H1 (cell line): ENCODE measurements at regions not wholly inside any gene's neighbourhood (a gene's known extent, or its start where the extent isn't known, plus 50 kb on each side); places are given as distances from the start of the nearest gene placed in this dataset.

Experiments used
- EP300 ChIP-seq, 2 experiments: IDR thresholded peaks; 1 replicate in 1 of 2; 2 replicates in 1 of 2; pipeline ENCODE4 v1.6.1; 2011 to 2012; ENCODE audit warnings: low read depth in 2 of 2, low read length in 2 of 2, mild to moderate bottlenecking in 2 of 2, borderline replicate concordance in 1 of 2, inconsistent platforms in 1 of 2, moderate library complexity in 1 of 2
- HDAC6 ChIP-seq: IDR thresholded peaks from one replicate; pipeline ENCODE4 v1.7.1; 2012; ENCODE audit warnings: low read depth, mild to moderate bottlenecking, inconsistent platforms, low read length, moderate library complexity
- RFX5 ChIP-seq: IDR thresholded peaks from 2 replicates; pipeline ENCODE4 v1.6.1; 2011; ENCODE audit warnings: low read depth, low read length, improper control_type of control experiment, borderline replicate concordance
- SIRT6 ChIP-seq: IDR thresholded peaks from one replicate; pipeline ENCODE4 v1.7.1; 2012; ENCODE audit warnings: low read length, inconsistent platforms

- TF ChIP-seq EP300 (IDR thresholded peaks at IDR 0.05; ENCODE audit: borderline replicate concordance in 1 of 2, low read depth in 2 of 2, low read length in 2 of 2) (no peak), RFX5 (no peak), SIRT6 (no peak), HDAC6 (no peak)
Measured at GRCh38 chr6:151164383-151164782, 75.4 kb upstream of the AKAP12 start (continued).
